Fibroblast of mammary gland (primary cell): ENCODE measurements at regions not wholly inside any gene's neighbourhood (a gene's known extent, or its start where the extent isn't known, plus 50 kb on each side); places are given as distances from the start of the nearest gene placed in this dataset.

Source experiments
- DNase-seq: peaks from one replicate; pipeline ENCODE4 v3.0.0-alpha.2; 2010; ENCODE audit warnings: low read depth
- H3K4me3 ChIP-seq: 2 replicates; pipeline ENCODE4 v1.5.1; 2011; ENCODE audit warnings: low read depth, mild to moderate bottlenecking, low read length, moderate library complexity; ENCODE audit not compliant: control insufficient read depth
- CTCF ChIP-seq: conservative IDR thresholded peaks from 2 replicates; pipeline ENCODE4 v1.5.1; 2011; ENCODE audit warnings: low read depth, low read length, inconsistent platforms; ENCODE audit not compliant: control insufficient read depth, insufficient read depth

- peak; percentile 40 for TF ChIP-seq CTCF
- H3K4me3 ChIP-seq = no peak overlapping the region
- DNase-seq = peak; percentile 5
Observed at GRCh38 chr3:94862703-94863102, 799.8 kb downstream of the NSUN3 start.

GRCh38 chr3:94869059-94869547 lies 806.2 kb downstream of the NSUN3 start:
- no peak for DNase-seq
- no peak overlapping the region for H3K4me3 ChIP-seq
- TF ChIP-seq CTCF = no peak

- no peak for TF ChIP-seq CTCF
- no peak for DNase-seq
- no peak overlapping the region for H3K4me3 ChIP-seq
Observed at GRCh38 chr3:94873751-94874150, 810.9 kb downstream of the NSUN3 start.

GRCh38 chr3:94875149-94875548 lies 812.3 kb downstream of the NSUN3 start:
- no peak for TF ChIP-seq CTCF
- DNase-seq = no peak
- H3K4me3 ChIP-seq = no peak overlapping the region

GRCh38 chr3:94887065-94887464 lies 824.2 kb downstream of the NSUN3 start:
- no peak overlapping the region for H3K4me3 ChIP-seq
- no peak for DNase-seq
- no peak for TF ChIP-seq CTCF

GRCh38 chr3:94896994-94897393 lies 834.1 kb downstream of the NSUN3 start:
- TF ChIP-seq CTCF = no peak
- no peak overlapping the region for H3K4me3 ChIP-seq
- DNase-seq = no peak

GRCh38 chr3:94904156-94904674 lies 841.4 kb downstream of the NSUN3 start:
- no peak overlapping the region for H3K4me3 ChIP-seq
- no peak for DNase-seq
- TF ChIP-seq CTCF = no peak
